GF-D8 (cell line): ENCODE measurements at regions not wholly inside any gene's neighbourhood (a gene's known extent, or its start where the extent isn't known, plus 50 kb on each side); places are given as distances from the start of the nearest gene placed in this dataset.
A peak's percentile ranks its signal among the peaks of the same experiment; 100 is the strongest.

Source experiments
- DNase-seq: peaks from one replicate; lab custom pipeline; 2025; lab: John Stamatoyannopoulos, UW

- DNase-seq: no peak
These were observed 54.2 kb upstream of the MCTP2 start for GRCh38 chr15:94177112-94177511.

- DNase-seq: no peak
These were observed 55.9 kb upstream of the MCTP2 start for GRCh38 chr15:94175420-94175819.

GRCh38 chr15:94174399-94174802, 57.0 kb upstream of the MCTP2 start:
- DNase-seq: peak; percentile 88

GRCh38 chr15:94168250-94168649, 63.1 kb upstream of the MCTP2 start:
- DNase-seq: no peak

GRCh38 chr15:94164971-94165370, 66.4 kb upstream of the MCTP2 start:
- DNase-seq: no peak

- no peak for DNase-seq
These were observed 67.1 kb upstream of the MCTP2 start for GRCh38 chr15:94164202-94164807.

- DNase-seq: no peak
These were observed 68.4 kb upstream of the MCTP2 start for GRCh38 chr15:94162939-94163338.

GRCh38 chr15:94154255-94154654, 77.1 kb upstream of the MCTP2 start:
- DNase-seq: no peak

- DNase-seq: no peak
These were observed 86.3 kb upstream of the MCTP2 start for GRCh38 chr15:94145046-94145445.

- no peak for DNase-seq
These were observed 89.6 kb upstream of the MCTP2 start for GRCh38 chr15:94141802-94142201.

- DNase-seq: no peak
These were observed 95.7 kb upstream of the MCTP2 start for GRCh38 chr15:94135486-94136147.

GRCh38 chr15:94131875-94132274, 99.5 kb upstream of the MCTP2 start:
- no peak for DNase-seq

GRCh38 chr15:94130504-94130903, 100.9 kb upstream of the MCTP2 start:
- DNase-seq: no peak

GRCh38 chr15:94127006-94127405, 104.4 kb upstream of the MCTP2 start:
- no peak for DNase-seq

- DNase-seq: no peak
These were observed 105.7 kb upstream of the MCTP2 start for GRCh38 chr15:94125698-94126097.

GRCh38 chr15:94125156-94125555, 106.2 kb upstream of the MCTP2 start:
- DNase-seq: peak; percentile 17

GRCh38 chr15:94122516-94122915, 108.8 kb upstream of the MCTP2 start:
- DNase-seq: no peak

- peak; percentile 41 for DNase-seq
These were observed 111.2 kb upstream of the MCTP2 start for GRCh38 chr15:94119923-94120775.

- DNase-seq: no peak
These were observed 112.0 kb upstream of the MCTP2 start for GRCh38 chr15:94119298-94119811.

- DNase-seq: no peak
These were observed 120.8 kb upstream of the MCTP2 start for GRCh38 chr15:94110476-94111130.

GRCh38 chr15:94107652-94108051, 123.7 kb upstream of the MCTP2 start:
- no peak for DNase-seq

- DNase-seq: no peak
These were observed 125.6 kb upstream of the MCTP2 start for GRCh38 chr15:94105760-94106159.
